ENCODE measurements at regions not wholly inside any gene's neighbourhood (a gene's known extent, or its start where the extent isn't known, plus 50 kb on each side); places are given as distances from the start of the nearest gene placed in this dataset.
"Not testable (repeated sequence)": the region's sequence is repeated elsewhere in the genome, so short reads cannot be mapped to it uniquely, and the experiment has no call there.

GRCh38 chr6:86147859-86148258 lies 505.2 kb upstream of the SYNCRIP start:
- Histone ChIP-seq H3K4me1 (ENCODE audit: control insufficient read depth, insufficient read depth, low read length) (no peaks in the 10 kb centered on the region), H3K36me3 (ENCODE audit: control insufficient read depth, insufficient read depth, low read length) (no peaks in the 10 kb centered on the region), H3K9me3 (replicated peaks; ENCODE audit: control insufficient read depth, low read depth, low read length) (no peaks in the 10 kb centered on the region), H3K27me3 (ENCODE audit: control insufficient read depth, insufficient read depth, low read length) (no peaks in the 10 kb centered on the region), H3K27ac (ENCODE audit: low read length) (no peak overlapping the region), H3K4me3 (ENCODE audit: low read length) (no peak overlapping the region)
- WGBS (ENCODE audit: insufficient coverage) = 80% methylated on average over 1 of the region's 5 CpGs
- no peak for DNase-seq

- no peak overlapping the region for H3K4me3 ChIP-seq (ENCODE audit: low read length)
- H3K4me1 ChIP-seq (ENCODE audit: control insufficient read depth, insufficient read depth, low read length) = no peaks in the 10 kb centered on the region
- no peak for DNase-seq
- H3K27ac ChIP-seq (ENCODE audit: low read length) = no peak overlapping the region
- H3K27me3 ChIP-seq (ENCODE audit: control insufficient read depth, insufficient read depth, low read length) = no peaks in the 10 kb centered on the region
- H3K36me3 ChIP-seq (ENCODE audit: control insufficient read depth, insufficient read depth, low read length) = no peaks in the 10 kb centered on the region
- H3K9me3 ChIP-seq (replicated peaks; ENCODE audit: control insufficient read depth, low read depth, low read length) = no peaks in the 10 kb centered on the region
- WGBS (ENCODE audit: insufficient coverage) = 100% methylated on average over 1 of the region's 3 CpGs
Observed at GRCh38 chr6:86147311-86147710, 504.6 kb upstream of the SYNCRIP start.

DNA sequence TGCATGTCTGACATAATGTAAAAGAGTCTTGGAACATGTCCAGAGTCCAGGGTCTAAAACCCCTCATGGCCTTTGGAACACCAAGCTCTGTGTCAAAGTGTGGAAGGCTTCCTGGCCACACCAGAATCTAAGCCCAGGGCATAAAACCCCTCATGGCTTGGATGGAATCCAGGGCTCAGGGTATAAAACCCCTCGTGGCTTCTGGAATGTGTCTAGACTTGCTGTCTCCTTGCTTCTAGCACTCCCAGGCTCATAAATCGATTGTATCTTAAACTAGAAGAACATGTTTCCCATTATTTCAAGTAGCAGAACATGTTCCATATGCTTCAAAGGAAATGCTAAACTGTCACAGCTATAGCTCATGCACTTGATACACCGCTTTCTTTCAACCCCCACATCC lies 504.1 kb upstream of the SYNCRIP start:
- not testable (repeated sequence) for H3K27ac ChIP-seq (ENCODE audit: low read length); H3K4me3 ChIP-seq (ENCODE audit: low read length); H3K36me3 ChIP-seq (ENCODE audit: control insufficient read depth, insufficient read depth, low read length); H3K4me1 ChIP-seq (ENCODE audit: control insufficient read depth, insufficient read depth, low read length); H3K9me3 ChIP-seq (replicated peaks; ENCODE audit: control insufficient read depth, low read depth, low read length); DNase-seq; H3K27me3 ChIP-seq (ENCODE audit: control insufficient read depth, insufficient read depth, low read length)
- 12% methylated on average over 3 of the region's 3 CpGs for WGBS (ENCODE audit: insufficient coverage)

DNA sequence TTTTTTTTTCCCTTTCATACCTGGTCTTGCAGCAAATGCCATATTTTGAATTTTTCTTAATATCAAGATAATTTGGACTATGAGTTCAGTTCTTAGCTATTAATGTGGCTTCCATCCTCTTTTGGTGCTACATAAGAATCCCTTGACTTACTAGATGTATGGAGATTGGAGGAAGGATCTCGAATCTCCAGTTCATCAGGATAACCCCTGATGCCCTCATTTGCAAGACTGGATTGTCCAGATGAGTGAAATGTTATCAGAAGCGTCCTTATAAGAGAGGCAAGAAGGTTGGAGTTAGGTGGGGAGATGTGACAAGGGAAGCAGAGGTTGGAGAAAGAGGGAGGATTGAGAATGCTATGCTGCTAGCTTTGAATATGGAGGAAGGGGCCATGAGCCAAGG lies 499.6 kb upstream of the SYNCRIP start:
- H3K4me3 ChIP-seq (ENCODE audit: low read length) = no peak overlapping the region
- WGBS (ENCODE audit: insufficient coverage) = 82% methylated on average over 1 of the region's 2 CpGs

GRCh38 chr6:86128130-86128814 lies 485.6 kb upstream of the SYNCRIP start:
- H3K9me3 ChIP-seq (replicated peaks; ENCODE audit: control insufficient read depth, low read depth, low read length) = peaks cover 7% of the 10 kb centered on the region
- no peaks in the 10 kb centered on the region for H3K4me1 ChIP-seq (ENCODE audit: control insufficient read depth, insufficient read depth, low read length)
- no peaks in the 10 kb centered on the region for H3K27me3 ChIP-seq (ENCODE audit: control insufficient read depth, insufficient read depth, low read length)
- H3K4me3 ChIP-seq (ENCODE audit: low read length) = no peak overlapping the region
- DNase-seq = no peak
- H3K27ac ChIP-seq (ENCODE audit: low read length) = no peak overlapping the region
- H3K36me3 ChIP-seq (ENCODE audit: control insufficient read depth, insufficient read depth, low read length) = no peaks in the 10 kb centered on the region
- WGBS (ENCODE audit: insufficient coverage) = 64% methylated on average over 2 of the region's 7 CpGs

More for the DNA sequence above, 499.6 kb upstream of the SYNCRIP start:
- no peaks in the 10 kb centered on the region for H3K9me3 ChIP-seq (replicated peaks; ENCODE audit: control insufficient read depth, low read depth, low read length)
- H3K27ac ChIP-seq (ENCODE audit: low read length) = no peak overlapping the region
- no peaks in the 10 kb centered on the region for H3K4me1 ChIP-seq (ENCODE audit: control insufficient read depth, insufficient read depth, low read length)
- no peaks in the 10 kb centered on the region for H3K36me3 ChIP-seq (ENCODE audit: control insufficient read depth, insufficient read depth, low read length)
- no peaks in the 10 kb centered on the region for H3K27me3 ChIP-seq (ENCODE audit: control insufficient read depth, insufficient read depth, low read length)
- no peak for DNase-seq

GRCh38 chr6:86122086-86122485 lies 479.4 kb upstream of the SYNCRIP start:
- Histone ChIP-seq H3K36me3 (ENCODE audit: control insufficient read depth, insufficient read depth, low read length) (no peaks in the 10 kb centered on the region), H3K27ac (ENCODE audit: low read length) (no peak overlapping the region), H3K4me1 (ENCODE audit: control insufficient read depth, insufficient read depth, low read length) (no peaks in the 10 kb centered on the region), H3K27me3 (ENCODE audit: control insufficient read depth, insufficient read depth, low read length) (no peaks in the 10 kb centered on the region), H3K4me3 (ENCODE audit: low read length) (no peak overlapping the region), H3K9me3 (replicated peaks; ENCODE audit: control insufficient read depth, low read depth, low read length) (no peaks in the 10 kb centered on the region)
- DNase-seq = no peak

DNA sequence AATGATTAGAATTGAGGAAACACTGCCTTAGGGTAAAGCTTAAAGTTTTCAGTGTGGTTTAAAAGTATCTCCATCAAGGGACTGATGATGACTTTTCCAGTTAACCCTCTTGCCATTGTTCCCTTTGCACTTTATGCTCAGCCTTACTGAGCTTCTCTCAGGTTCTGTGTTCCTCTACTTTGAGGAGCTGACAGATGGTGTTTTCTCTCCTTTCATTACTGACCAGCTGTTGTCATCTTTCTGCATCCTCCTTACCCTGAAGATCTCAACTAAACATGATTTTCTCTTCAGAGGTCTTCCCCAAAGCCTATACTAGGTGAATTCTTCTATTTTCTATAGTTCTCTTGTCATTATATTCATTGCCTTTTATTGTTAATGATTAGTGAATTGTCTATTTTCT lies 475.6 kb upstream of the SYNCRIP start:
- Histone ChIP-seq H3K27ac (ENCODE audit: low read length) (no peak overlapping the region), H3K9me3 (replicated peaks; ENCODE audit: control insufficient read depth, low read depth, low read length) (no peaks in the 10 kb centered on the region), H3K4me1 (ENCODE audit: control insufficient read depth, insufficient read depth, low read length) (no peaks in the 10 kb centered on the region), H3K4me3 (ENCODE audit: low read length) (no peak overlapping the region), H3K36me3 (ENCODE audit: control insufficient read depth, insufficient read depth, low read length) (no peaks in the 10 kb centered on the region), H3K27me3 (ENCODE audit: control insufficient read depth, insufficient read depth, low read length) (no peaks in the 10 kb centered on the region)
- DNase-seq = no peak

DNA sequence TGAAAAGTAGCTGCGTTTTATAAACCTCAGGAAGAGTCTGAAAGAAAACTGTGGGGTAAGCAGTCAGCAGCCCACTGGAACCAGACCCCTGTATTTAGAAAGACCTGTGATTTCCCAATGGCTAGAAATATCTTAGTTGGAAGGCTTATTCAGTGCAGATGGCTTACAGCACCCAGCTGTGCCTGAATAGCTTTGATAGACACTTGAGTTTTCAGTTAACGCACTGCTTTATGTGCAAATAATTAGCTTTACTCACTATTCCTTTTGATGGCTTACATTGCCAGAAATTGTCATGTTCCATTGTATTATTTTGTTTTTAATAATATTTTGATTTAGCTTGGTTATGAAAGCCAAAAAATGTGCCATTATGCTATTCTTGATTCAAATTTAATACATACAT lies 465.3 kb upstream of the SYNCRIP start:
- no CpG with 5 or more reads among the region's 2 CpGs for WGBS (ENCODE audit: insufficient coverage)
- peaks cover 9% of the 10 kb centered on the region for H3K9me3 ChIP-seq (replicated peaks; ENCODE audit: control insufficient read depth, low read depth, low read length)

DNA sequence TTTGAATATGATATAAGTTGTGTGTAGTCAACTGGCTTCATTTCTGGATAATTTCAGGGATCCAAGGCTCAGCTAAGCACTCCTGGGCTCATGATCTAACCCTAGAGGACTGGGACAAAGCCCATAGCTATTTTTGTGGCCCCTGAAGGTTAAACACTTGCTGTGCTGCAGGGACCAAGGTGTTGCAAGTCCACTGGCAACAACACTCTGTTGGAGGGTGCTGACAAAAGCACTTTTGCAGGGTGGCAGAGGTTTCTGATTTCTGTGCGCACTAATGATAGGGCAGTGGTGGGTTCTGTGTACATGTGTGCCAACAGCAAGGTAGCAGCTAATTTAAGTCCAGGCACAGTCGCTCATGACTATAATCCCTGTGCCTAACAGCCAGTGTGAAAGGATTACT lies 445.3 kb upstream of the SYNCRIP start:
- DNase-seq = no peak
- H3K27me3 ChIP-seq (ENCODE audit: control insufficient read depth, insufficient read depth, low read length) = no peaks in the 10 kb centered on the region
- 73% methylated on average over 1 of the region's 2 CpGs for WGBS (ENCODE audit: insufficient coverage)
- H3K4me1 ChIP-seq (ENCODE audit: control insufficient read depth, insufficient read depth, low read length) = no peaks in the 10 kb centered on the region
- peaks cover 22% of the 10 kb centered on the region for H3K9me3 ChIP-seq (replicated peaks; ENCODE audit: control insufficient read depth, low read depth, low read length)
- no peaks in the 10 kb centered on the region for H3K36me3 ChIP-seq (ENCODE audit: control insufficient read depth, insufficient read depth, low read length)
- no peak overlapping the region for H3K27ac ChIP-seq (ENCODE audit: low read length)
- H3K4me3 ChIP-seq (ENCODE audit: low read length) = no peak overlapping the region

More for the DNA sequence above, 465.3 kb upstream of the SYNCRIP start:
- no peak overlapping the region for H3K27ac ChIP-seq (ENCODE audit: low read length)
- no peak for DNase-seq
- no peaks in the 10 kb centered on the region for H3K36me3 ChIP-seq (ENCODE audit: control insufficient read depth, insufficient read depth, low read length)
- H3K27me3 ChIP-seq (ENCODE audit: control insufficient read depth, insufficient read depth, low read length) = no peaks in the 10 kb centered on the region
- H3K4me1 ChIP-seq (ENCODE audit: control insufficient read depth, insufficient read depth, low read length) = no peaks in the 10 kb centered on the region
- H3K4me3 ChIP-seq (ENCODE audit: low read length) = no peak overlapping the region

- Histone ChIP-seq H3K27me3 (ENCODE audit: control insufficient read depth, insufficient read depth, low read length) (no peaks in the 10 kb centered on the region), H3K4me1 (ENCODE audit: control insufficient read depth, insufficient read depth, low read length) (no peaks in the 10 kb centered on the region), H3K27ac (ENCODE audit: low read length) (no peak overlapping the region), H3K4me3 (ENCODE audit: low read length) (no peak overlapping the region), H3K36me3 (ENCODE audit: control insufficient read depth, insufficient read depth, low read length) (no peaks in the 10 kb centered on the region), H3K9me3 (replicated peaks; ENCODE audit: control insufficient read depth, low read depth, low read length) (peaks cover 14% of the 10 kb centered on the region)
- DNase-seq = no peak
- 0% methylated on average over 1 of the region's 1 CpG for WGBS (ENCODE audit: insufficient coverage)
Observed at GRCh38 chr6:86079938-86080337, 437.3 kb upstream of the SYNCRIP start.

GRCh38 chr6:86070151-86070550 lies 427.5 kb upstream of the SYNCRIP start:
- peaks cover 20% of the 10 kb centered on the region for H3K9me3 ChIP-seq (replicated peaks; ENCODE audit: control insufficient read depth, low read depth, low read length)
- H3K27me3 ChIP-seq (ENCODE audit: control insufficient read depth, insufficient read depth, low read length) = no peaks in the 10 kb centered on the region
- no peak overlapping the region for H3K4me3 ChIP-seq (ENCODE audit: low read length)
- no peak for DNase-seq
- no peaks in the 10 kb centered on the region for H3K36me3 ChIP-seq (ENCODE audit: control insufficient read depth, insufficient read depth, low read length)
- no peaks in the 10 kb centered on the region for H3K4me1 ChIP-seq (ENCODE audit: control insufficient read depth, insufficient read depth, low read length)
- no peak overlapping the region for H3K27ac ChIP-seq (ENCODE audit: low read length)
